NOMO-1 (cell line): ENCODE measurements at regions not wholly inside any gene's neighbourhood (a gene's known extent, or its start where the extent isn't known, plus 50 kb on each side); places are given as distances from the start of the nearest gene placed in this dataset.
"Not testable (repeated sequence)": the region's sequence is repeated elsewhere in the genome, so short reads cannot be mapped to it uniquely, and the experiment has no call there.

Source experiments
- DNase-seq, 2 experiments: peaks; one replicate each; lab custom pipeline; 2025; ENCODE audit not compliant: unreplicated experiment in 2 of 2; lab: John Stamatoyannopoulos, UW

DNA sequence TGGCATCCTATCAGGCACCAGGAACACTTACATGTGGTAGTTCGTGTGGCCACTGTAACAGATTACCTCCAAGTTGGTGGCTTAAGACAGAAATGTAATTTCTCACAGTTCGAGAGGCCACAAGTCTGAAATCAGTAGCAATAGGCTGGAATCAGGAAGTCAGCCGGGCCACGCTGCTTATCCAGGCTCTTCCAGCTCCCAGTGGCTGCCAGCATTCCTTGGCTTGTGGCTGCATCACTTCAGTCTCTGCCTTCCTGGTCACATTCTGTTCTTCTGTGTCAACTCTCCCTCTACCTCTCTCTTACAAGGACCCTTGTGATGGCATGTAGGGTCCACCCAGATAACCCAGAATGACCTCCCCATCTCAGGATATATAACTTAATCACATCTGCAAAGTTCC lies 78.7 kb upstream of the MSX2 start:
- DNase-seq = no peak

DNA sequence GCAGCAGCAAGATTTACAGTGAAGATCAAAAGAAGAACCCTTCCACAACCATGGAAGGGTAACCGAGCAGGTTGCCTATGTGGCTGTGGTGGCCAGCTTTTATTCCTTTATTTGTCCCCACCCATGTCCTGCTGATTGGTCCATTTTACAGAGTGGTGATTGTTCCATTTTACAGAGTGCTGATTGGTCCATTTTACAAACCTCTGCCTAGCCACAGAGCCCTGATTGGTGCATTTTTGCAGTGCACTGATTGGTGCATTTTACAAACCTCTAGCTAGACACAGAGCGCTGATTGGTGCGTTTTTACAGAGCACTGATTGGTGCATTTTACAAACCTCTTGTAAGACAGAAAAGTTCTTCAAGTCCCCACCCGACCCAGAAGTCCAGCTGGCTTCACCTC lies 75.8 kb upstream of the MSX2 start:
- not testable (repeated sequence) for DNase-seq

DNA sequence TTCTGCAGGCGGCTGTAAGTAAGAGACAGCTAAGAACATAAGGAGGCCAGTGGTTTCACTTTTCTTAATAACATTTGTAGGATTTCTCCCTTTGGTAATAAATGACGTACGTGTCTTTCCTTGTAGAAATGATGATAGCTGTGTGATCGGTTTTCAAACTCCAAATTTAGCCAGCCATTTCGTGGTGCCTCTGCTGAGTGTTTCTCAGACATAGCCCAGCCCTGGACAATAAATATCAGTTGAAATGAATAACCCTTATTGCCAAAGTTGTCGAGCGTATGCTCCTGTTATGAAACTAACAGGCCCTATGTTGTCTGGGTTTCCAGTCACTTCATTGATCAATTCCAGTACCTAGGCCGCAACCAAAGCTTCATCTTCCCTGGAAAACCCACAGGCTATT lies 75.0 kb upstream of the MSX2 start:
- DNase-seq = no peak

DNA sequence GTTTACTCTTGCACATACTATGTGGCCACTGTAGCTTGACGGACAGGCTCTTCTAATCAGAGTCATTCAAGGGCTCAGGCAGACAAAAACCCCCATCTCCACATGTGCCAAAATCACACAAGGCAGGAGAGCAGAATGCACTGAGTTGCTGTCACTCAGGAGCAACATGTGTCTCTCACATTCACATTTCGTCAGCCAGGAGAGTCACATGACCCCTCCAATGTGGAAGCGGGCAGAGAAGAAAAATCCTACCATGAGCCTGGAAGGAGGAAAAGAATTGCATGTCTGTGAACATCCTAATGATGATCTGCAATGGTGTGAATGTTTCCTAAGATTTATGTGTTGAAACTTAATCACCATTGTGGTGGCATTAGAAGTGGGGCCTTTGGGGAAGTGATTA lies 69.9 kb upstream of the MSX2 start:
- DNase-seq = no peak

GRCh38 chr5:174655351-174655750 lies 69.0 kb upstream of the MSX2 start:
- DNase-seq = no peak

DNA sequence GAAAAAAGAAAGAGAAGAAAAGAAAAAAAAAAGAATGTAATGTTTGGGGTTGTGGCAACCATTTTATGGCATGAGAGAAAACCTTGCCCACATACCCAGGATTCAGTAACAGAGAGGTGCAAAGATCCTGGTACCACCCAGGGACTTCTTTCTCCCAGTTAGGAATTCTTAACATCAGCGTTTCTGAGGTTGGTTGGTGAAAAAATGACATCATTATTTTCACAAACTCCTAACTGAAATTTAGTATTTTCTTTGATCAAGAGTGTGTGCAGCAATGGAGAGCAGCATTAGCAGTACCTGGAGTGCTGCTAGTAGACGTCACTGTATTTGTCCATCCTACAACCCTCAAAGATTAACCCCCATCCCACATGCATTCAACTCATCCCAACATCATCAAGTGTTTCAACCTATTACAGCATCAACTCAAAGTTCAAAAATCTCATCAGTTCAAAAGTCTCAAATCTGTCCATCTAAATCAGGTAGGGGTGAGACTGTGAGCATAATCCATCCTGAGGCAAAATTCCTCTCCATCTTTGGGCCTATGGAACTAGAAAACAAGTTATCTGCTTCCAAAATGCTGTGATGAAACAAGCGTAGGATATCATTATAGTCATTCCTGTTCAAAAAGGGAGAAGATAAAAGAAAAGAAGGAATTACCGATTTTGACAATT lies 60.1 kb upstream of the MSX2 start:
- DNase-seq = no peak

GRCh38 chr5:174665347-174665746 lies 59.0 kb upstream of the MSX2 start:
- no peak for DNase-seq

DNA sequence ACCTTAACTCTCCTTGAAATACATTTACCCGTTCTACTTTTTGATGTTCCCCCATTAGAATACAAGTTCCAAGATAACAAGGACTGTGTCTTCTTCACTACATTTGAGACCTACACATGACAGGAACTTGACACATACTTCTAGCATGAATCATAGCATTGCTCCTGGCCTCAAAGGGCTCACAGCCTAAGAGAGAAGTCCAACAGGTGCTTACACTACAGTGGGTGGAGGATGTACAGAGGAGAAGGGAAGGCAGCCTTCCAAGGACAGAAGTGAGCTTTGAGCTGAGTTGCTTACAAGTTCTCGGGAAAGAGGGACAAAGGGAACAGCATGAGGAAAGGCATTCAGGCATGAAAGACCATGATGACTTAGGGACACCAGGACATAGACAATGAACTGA lies 56.9 kb upstream of the MSX2 start:
- no peak for DNase-seq

DNA sequence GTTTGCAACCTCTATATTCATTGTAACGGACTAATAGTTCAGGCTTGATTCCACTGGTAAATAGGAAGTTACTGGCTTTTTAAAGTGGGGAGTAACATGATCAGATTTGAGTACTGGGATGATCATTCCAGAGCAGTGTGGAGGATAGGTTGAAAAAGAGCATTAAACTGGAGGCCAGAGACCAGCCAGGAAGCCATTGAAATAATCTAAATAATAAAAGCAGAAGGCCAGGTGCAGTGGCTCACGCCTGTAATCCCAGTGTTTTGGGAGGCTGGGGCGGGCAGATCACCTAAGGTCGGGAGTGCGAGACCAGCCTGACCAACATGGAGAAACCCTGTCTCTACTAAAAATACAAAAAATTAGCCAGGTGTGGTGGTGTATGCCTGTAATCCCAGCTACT lies 56.0 kb upstream of the MSX2 start:
- DNase-seq = no peak
